ENCODE measurements at regions not wholly inside any gene's neighbourhood (a gene's known extent, or its start where the extent isn't known, plus 50 kb on each side); places are given as distances from the start of the nearest gene placed in this dataset.

DNA sequence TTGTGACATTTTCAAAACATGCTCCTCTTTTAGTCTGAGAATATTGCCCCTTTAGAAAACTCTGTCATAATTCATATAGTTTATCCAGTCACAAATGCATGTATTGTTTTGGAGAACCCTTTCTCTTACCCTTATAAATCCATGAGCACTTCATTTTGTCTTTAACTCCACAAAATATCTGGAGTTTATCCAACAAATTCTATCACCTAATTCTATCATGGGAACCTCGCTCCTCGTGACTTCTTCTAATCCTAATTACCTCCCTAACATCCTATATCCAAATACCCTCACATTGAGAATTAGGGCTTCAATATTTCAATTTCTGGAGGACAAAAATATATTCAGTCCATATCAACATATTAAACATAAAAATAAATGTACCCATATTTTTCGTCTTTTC is 1565.9 kb downstream of the ARAP2 start:
- TF ChIP-seq, protein P1, sequence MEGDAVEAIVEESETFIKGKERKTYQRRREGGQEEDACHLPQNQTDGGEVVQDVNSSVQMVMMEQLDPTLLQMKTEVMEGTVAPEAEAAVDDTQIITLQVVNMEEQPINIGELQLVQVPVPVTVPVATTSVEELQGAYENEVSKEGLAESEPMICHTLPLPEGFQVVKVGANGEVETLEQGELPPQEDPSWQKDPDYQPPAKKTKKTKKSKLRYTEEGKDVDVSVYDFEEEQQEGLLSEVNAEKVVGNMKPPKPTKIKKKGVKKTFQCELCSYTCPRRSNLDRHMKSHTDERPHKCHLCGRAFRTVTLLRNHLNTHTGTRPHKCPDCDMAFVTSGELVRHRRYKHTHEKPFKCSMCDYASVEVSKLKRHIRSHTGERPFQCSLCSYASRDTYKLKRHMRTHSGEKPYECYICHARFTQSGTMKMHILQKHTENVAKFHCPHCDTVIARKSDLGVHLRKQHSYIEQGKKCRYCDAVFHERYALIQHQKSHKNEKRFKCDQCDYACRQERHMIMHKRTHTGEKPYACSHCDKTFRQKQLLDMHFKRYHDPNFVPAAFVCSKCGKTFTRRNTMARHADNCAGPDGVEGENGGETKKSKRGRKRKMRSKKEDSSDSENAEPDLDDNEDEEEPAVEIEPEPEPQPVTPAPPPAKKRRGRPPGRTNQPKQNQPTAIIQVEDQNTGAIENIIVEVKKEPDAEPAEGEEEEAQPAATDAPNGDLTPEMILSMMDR (conservative IDR thresholded peaks at IDR 0.05; ENCODE audit: low read depth, low read length), result no peak
- no peak for TF ChIP-seq EZH2 (IDR thresholded peaks at IDR 0.05; ENCODE audit: low read length, unreplicated experiment)
